ENCODE measurements at regions not wholly inside any gene's neighbourhood (a gene's known extent, or its start where the extent isn't known, plus 50 kb on each side); places are given as distances from the start of the nearest gene placed in this dataset.
"Not testable (repeated sequence)": the region's sequence is repeated elsewhere in the genome, so short reads cannot be mapped to it uniquely, and the experiment has no call there.

- DNase-seq: not testable (repeated sequence)
Measured at GRCh38 chrX:35221391-35221790, 278.8 kb downstream of the FAM47B start.

DNA sequence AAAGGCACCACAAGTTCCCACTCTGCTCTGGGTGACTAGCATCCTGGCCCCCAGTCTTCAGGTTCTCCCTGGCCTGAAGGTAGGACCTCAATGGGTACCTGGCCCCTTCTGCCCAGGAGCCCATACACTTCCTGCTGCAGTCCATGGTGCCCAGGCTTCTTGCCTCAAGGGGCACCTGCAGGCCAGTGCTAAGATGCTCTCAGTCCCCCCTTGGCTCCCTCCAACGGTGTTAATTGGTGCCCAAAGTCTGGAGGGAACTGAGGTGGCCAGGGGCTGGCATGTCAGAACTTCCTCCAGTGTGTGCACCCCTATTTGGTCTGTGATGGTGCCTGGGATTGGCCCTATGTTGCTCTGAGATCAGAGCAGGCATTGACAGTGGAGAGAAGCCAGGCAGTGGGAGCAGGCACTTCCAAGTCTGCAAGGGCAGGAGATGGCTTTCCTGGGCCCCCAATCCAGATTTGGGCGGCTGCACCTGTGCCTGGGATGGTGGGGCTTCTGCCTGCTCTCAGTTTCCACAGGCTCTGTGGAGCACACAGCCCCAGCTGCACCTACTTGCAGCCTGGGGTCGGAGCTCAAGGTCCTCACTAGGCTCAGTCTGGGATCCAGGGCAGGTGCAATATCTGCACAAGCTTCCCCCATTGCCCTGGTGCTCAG lies 301.6 kb downstream of the FAM47B start:
- no peak for DNase-seq

- DNase-seq: no peak
Measured at GRCh38 chrX:35244796-35245508, 302.4 kb downstream of the FAM47B start.

- DNase-seq: no peak
Measured at GRCh38 chrX:35251226-35251625, 308.6 kb downstream of the FAM47B start.

GRCh38 chrX:35276115-35276514 lies 333.5 kb downstream of the FAM47B start:
- DNase-seq: no peak

DNA sequence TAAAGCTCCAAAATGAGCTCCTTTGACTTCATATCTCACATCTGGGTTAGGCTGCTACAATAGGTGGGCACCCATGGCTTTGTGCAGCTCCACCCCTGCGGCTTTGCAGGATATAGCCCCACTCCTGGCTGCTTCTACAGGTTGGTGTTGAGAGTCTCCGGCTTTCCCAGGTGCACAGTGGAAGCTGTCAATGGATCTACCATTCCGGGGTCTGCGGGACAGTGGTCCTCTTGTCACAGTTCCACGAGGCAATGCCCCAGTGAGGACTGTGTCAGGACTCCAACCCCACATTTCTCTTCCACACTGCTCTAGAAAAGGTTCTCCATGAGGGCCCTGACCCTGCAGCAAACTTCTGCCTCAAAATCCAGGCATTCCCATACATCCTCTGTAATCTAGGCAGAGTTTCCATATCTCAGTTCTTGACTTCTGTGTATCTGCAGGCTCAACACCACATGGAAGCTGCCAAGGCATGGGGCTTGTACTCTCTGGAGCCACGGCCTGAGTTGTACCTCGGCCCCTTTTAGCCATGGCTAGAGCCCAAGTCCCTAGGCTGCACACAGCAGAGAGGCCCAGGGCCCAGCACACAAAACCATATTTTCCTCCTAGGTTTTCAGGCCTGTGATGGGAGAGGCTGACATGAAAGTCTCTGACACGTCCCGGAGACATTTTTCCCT lies 342.8 kb downstream of the FAM47B start:
- no peak for DNase-seq

DNA sequence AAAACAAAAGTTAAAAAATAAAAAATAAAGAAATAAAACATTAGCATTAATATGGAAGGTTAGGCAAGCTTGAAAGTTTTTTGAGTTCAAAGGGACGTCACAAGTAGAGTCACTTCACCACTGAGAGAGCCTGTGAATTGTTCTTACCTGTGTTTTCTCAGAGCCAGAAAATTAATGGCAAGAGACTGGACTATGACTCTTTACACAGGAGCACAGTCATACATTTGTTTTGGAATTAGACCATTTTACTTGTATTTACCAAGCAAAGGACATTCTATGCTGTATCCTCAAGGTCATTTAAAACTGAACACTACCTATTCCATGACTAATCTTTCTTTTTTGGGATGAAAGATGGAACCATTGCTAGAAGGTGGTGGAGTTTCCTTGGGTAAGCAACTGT lies 346.1 kb downstream of the FAM47B start:
- no peak for DNase-seq

DNA sequence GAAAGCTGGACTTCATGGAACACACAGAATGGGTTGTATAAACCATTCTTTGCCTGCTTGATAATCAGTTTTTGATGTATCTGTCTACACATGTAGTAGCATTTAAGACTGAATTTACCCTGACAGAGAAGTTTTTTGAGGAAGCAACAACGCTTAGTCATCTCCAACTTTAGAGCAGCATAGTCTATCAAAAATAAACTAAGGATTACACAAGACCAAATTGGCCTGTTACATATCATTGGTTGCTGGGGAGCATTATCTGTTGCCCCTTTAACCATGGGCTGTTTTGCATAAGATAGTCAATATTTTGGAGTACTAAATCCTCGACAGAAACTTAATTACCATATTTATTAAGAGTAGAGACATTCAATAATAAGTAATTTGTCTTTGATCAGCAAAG lies 347.4 kb downstream of the FAM47B start:
- no peak for DNase-seq

- DNase-seq: no peak
Measured at GRCh38 chrX:35291013-35291412, 348.4 kb downstream of the FAM47B start.

GRCh38 chrX:35292522-35292921 lies 349.9 kb downstream of the FAM47B start:
- no peak for DNase-seq

GRCh38 chrX:35305037-35305436 lies 362.4 kb downstream of the FAM47B start:
- DNase-seq: not testable (repeated sequence)

DNA sequence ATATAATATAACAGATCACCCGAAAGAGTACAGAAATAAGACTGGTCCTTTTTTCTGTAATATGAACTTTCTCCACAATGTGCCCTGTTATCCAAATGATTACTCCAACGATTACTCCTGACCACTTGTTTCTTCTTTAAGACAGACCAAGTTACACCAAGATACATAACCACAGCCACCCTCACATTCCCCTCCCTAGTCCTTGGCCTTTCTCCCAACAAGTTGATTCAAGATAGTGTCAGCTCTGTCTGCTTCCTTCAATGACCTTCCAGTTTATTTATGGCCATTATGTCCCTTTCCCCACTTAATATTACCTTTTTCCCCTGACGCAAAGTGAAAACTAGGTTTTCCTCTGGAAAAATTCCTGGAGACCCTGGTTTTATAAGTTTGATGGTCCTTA lies 397.2 kb downstream of the FAM47B start:
- no peak for DNase-seq

GRCh38 chrX:35340465-35340864 lies 397.9 kb downstream of the FAM47B start:
- no peak for DNase-seq

GRCh38 chrX:35351212-35351611 lies 408.6 kb downstream of the FAM47B start:
- no peak for DNase-seq

DNA sequence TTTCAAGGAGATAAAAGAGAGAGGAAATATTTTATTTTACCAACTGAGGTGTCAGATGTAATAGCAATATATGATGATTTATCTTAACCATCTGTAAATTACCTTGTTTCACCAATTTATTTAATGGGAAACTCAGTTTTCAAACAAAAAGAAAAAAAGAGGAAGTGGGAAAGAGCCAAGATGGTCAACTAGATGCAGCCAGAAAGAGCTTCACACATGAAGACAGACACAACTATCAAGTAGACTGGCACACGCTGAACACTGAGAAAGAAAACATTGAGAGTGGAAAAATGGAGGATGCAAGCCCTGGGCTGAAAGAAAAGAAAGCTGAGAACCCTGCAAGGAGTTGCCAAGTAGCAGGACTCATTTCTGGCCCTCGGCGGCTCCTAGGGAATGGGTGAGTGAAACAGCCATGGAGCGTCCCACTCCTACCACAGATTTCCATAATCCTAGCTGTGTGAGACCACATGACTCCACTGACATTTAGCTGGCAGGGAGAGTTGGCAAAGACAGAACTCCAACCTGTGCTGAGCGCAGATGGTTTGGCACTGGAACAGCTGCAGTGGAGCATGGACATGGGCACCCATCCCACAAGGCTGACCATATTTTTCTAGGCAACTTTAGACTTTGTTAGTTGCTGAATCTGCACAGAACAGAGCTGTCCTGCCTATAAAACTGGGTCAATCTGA lies 409.3 kb downstream of the FAM47B start:
- no peak for DNase-seq

DNA sequence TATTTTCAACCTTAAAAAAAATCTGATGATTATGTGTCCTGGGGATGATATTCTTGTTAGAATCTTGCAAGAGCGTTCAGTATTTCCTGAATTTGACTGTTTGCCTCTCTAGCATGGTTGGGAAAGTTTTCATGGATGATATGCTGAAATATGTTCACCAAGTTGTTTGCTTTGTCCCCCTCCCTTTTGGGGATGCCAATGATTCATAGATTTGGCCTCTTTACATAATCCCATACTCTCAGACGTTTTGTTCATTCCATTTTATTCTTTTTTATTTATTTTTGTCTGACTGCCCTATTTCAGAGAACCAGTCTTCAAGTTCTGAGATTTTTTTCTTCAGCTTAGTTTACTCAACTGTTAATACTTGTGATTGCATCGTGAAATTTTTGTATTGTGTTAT lies 415.1 kb downstream of the FAM47B start:
- no peak for DNase-seq

GRCh38 chrX:35362866-35363265 lies 420.3 kb downstream of the FAM47B start:
- no peak for DNase-seq

DNA sequence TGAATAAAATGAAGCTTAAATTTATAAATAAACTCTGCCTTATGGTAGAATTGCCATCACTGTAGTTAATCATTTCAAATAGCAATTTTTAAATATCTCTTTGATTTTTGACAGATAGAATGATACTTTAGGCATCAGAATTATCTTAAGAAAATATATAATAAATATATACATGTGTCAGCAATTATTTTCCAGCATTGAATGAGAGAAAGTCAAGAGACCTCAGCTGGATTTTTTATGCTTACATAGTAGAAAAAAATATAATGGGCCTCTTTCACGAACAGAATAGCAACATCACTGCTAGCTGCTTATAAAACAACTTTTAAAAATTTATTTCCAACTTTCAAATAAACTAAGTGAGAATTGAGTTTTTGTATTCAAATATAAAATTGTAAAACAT lies 424.0 kb upstream of the MAGEB16 start:
- DNase-seq: no peak

DNA sequence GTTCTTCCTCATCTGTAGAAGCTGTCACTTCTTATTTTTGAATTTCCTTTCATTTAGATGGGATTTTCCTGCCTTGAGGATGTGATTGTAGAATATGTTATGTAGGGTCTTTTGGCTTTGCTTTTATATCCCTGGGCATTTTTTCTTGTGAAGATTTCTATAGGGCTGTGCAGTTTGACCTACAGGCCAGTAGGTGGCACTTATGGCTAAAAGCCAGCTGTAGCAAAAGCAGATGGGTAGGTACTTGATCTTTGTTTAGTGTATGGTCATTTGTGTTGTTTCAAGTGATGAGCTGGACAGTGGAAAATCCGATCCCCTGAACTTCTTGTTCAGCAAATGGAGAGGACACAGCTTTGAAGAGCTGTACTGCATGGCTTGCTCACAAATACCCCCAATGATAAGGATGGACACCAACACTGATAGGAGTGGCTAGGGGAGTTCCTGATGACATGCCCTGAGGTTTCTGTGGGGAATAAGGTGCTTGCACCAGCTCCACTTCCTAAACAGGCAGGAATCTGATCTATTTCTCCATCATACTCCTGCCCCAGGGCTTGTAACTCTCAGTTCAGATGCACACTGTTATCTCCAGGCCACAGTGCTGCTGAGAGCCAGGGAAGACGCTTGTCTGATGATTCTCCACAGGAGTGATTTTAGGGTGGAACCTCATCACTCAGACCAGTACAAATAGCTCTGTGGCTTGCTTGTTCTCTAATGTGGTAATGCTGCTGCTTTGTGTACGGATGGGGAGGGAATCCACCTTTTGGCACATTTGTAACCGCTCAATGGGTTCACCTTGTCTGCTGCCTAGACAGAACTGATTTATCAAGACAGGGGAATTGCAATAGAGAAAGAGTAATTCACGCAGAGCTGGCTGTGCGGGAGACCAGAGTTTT lies 417.1 kb upstream of the MAGEB16 start:
- no peak for DNase-seq

GRCh38 chrX:35381709-35382108 lies 416.4 kb upstream of the MAGEB16 start:
- DNase-seq: not testable (repeated sequence)

DNA sequence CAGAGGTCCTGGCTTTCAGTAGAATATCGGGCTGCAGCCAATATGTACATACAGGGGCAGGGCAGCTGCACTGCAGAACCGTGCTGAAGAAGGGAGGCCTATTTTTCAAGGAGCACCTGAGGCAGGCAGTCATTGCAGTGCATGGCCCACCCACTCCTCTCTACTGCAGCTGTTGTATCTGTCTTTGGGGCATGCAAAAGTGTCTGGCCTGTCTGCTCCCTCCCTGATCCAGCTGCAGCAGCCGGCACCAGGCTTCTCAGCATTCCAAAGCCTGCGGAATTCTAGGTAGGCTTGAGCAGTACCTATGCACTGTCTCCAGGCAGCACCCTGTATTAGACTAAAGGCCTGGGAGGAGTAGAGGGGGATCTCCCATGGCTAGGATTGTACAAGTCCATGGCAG lies 415.2 kb upstream of the MAGEB16 start:
- DNase-seq: no peak

GRCh38 chrX:35392232-35392631 lies 405.9 kb upstream of the MAGEB16 start:
- DNase-seq: no peak
